ENCODE measurements at regions not wholly inside any gene's neighbourhood (a gene's known extent, or its start where the extent isn't known, plus 50 kb on each side); places are given as distances from the start of the nearest gene placed in this dataset.

DNA sequence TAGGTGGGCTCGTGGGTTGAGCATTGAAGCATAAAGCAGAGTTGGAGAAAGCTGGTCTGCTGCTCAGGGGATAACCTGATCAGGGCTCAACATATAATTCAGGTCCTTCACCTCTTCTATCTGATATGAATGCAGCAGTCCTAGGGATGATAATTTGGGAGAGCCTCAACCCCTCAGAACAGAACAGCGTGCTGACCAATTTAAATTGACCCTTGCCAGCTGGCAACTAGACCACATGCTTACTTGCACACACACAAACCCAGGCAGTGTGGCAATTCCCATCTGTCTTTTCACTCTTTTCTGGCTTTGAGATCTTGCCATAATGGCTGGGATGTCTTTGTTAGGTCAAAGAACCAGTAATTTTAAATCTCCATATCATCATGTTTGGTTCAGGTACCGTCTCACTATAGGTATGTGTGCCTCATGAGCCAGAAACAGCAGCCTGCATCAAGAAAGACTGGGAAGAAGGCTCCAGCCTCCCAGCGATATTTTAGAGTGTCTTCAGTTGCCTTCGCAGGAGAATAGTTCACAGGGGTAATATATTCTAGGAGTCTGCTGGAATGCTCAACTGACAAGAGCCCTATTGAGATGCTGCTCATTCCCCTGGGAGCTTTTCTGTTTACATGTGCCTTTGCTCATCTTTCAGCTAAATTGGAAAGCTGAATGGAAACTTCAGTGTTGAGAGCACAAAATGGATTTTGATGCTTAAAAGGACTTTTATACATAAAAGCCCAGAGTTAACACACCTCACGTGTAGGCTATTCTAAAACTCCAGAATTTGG, 497.6 kb downstream of the RASEF start:
- TF ChIP-seq CTCF (IDR thresholded peaks at IDR 0.05; ENCODE audit: extremely low read depth, missing control alignments), result no peak
- no peak for DNase-seq (ENCODE audit: low spot score)

GRCh38 chr9:82567953-82568352, 495.0 kb downstream of the RASEF start:
- TF ChIP-seq CTCF (IDR thresholded peaks at IDR 0.05; ENCODE audit: extremely low read depth, missing control alignments), result no peak
- no peak for DNase-seq (ENCODE audit: low spot score)

DNA sequence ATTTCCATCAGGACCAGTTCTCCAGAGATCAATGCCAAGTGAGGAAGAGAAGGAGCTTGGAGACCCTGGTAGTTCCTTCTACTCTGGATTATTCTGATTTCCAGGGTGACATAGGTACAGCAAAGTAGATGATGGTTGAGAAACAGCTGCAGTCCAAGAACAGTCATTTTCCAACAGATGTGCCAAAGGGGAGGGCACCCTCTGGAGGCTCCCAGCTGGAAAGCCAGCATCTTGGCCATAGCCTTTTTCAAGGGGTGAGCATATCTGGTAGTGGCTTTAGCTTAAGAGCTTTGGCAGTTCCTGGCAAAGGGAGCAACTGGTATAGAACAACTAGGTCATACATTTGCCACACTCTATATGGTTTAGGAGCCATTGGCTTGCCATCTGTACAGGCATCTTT, 492.7 kb downstream of the RASEF start:
- no peak for DNase-seq (ENCODE audit: low spot score)
- no peak for TF ChIP-seq CTCF (IDR thresholded peaks at IDR 0.05; ENCODE audit: extremely low read depth, missing control alignments)

DNA sequence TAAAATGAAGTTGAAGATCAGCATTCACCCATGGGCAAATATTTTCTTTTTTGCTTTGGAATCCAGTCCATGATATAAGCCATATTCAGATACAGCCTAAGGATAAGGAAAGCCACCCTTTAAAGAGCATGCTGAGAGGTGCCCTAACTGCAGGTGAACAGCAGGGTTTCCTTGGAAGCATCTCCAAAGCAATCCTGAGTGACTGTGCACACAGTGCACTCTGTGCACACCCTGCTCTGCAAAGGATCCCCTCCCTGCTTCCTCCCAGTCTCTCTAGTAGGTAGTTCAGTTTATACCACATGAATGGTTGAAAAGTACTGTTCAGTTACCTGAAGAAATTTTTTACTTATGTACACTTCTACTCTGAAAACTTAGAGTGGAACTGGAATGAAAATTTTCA, 491.4 kb downstream of the RASEF start:
- TF ChIP-seq CTCF (IDR thresholded peaks at IDR 0.05; ENCODE audit: extremely low read depth, missing control alignments), result no peak
- DNase-seq (ENCODE audit: low spot score), result no peak

DNA sequence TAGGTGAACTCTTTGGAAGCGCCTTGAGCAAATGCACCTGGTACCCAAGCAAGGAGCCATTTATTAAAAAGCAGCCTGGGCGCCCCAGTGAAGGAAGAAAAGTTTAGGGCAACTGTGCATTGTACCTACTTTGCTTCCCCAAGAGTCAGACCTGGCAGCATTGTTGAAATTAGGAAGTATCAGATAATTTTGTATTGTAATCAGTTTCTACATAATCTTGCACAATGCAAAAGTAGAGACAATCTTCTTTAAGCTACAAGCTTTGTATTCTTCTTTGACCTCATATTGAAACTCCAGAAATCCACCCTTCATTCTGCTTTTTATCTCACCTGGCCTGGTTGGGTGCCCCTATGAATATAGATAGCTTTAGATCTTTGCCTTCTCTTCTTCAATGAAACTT, 490.8 kb downstream of the RASEF start:
- no peak for DNase-seq (ENCODE audit: low spot score)
- TF ChIP-seq CTCF (IDR thresholded peaks at IDR 0.05; ENCODE audit: extremely low read depth, missing control alignments), result no peak

- no peak for TF ChIP-seq CTCF (IDR thresholded peaks at IDR 0.05; ENCODE audit: extremely low read depth, missing control alignments)
- no peak for DNase-seq (ENCODE audit: low spot score)
Measured at GRCh38 chr9:82574911-82575310, 488.0 kb downstream of the RASEF start.

DNA sequence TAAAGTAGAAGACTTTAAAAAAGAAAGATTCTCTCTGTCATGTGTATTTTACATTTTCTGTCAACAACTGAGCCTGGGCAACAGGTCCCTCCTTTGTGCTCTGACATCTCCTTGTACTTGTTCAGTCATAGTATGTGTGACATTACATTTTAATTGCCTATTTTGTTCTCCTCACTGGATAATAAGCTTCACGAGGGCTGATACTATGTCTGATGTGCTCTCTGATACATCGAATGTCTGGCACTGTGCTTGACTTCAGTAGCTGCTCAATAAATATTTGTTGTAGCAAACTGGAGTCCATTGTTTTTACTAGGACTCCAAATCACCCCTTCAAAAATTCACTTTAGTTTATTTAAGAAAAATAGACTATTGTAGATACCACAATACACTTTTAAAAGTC, 482.0 kb downstream of the RASEF start:
- no peak for TF ChIP-seq CTCF (IDR thresholded peaks at IDR 0.05; ENCODE audit: extremely low read depth, missing control alignments)
- no peak for DNase-seq (ENCODE audit: low spot score)

Data from GM20000 (cell line).